ENCODE measurements at regions not wholly inside any gene's neighbourhood (a gene's known extent, or its start where the extent isn't known, plus 50 kb on each side); places are given as distances from the start of the nearest gene placed in this dataset.

DNA sequence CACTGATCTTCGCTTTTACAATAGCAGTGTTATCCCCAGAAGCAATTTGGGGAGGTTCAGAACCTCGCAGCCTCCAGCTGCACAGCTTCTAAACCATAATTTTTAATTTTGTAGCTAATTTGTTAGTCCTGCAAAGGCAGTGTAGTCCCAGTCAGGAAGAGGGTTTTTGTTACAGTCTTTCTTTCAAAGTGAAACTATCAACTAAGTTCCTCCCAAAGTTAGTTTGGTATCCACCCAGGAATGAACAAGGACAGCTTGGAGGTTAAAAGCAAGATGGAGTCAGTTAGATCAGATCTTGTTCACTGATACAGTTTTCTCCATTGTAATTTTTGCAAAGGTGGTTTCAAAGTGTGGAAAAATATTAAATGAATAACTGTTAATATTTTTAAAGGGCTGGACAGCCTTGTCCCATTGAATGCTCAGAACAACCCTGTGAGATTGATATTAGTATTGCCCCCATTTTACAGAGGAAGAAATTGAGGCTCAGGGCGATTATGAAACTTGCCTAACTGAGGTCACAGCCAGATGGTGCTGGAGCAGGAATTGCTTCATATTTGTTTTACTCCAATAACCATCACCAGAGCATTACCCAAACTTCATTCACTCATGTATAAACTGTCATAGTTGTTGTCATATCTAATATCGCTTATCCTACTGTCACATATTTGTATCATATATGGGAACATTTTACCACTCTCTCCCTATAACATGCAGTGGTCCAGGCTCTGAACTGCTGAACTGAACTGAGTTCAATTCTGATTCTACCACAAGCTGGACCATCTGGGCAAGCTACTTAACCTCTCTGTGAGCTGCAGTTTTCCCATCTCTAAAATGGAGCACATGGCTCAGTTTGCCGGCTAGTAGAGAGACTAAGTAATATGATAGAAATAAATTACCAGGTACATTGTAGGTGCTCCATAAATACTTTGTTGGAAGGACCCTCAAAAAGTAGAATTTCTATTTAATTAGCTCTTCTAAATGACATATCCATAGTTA is 213.8 kb downstream of the BCAS1 start:
- Histone ChIP-seq H2AFZ (ENCODE audit: low read length) (no peak overlapping the region), H3K14ac (ENCODE audit: insufficient read depth, low read length) (no peak overlapping the region), H3K79me2 (ENCODE audit: insufficient read depth, low read length) (no peaks in the 10 kb centered on the region), H4K91ac (ENCODE audit: insufficient read length, low read depth, low read length) (no peak overlapping the region), H3K56ac (ENCODE audit: insufficient read length, low read depth, low read length) (no peak overlapping the region), H3K9ac (ENCODE audit: extremely low read depth, insufficient read length, low read length) (no peak overlapping the region), H3K79me1 (ENCODE audit: insufficient read depth, low read depth, low read length, poor library complexity, severe bottlenecking) (no peaks in the 10 kb centered on the region), H3K4me2 (ENCODE audit: insufficient read depth, insufficient read length, low read length) (no peak overlapping the region), H2BK120ac (ENCODE audit: low read depth, low read length, poor library complexity, severe bottlenecking) (no peak overlapping the region), H3K27ac (ENCODE audit: insufficient read length, low read depth, low read length) (no peak overlapping the region), H4K8ac (replicated peaks; ENCODE audit: insufficient read length, low read depth, low read length) (no peak overlapping the region), H3K18ac (ENCODE audit: insufficient read length, low read depth, low read length) (no peak overlapping the region), H3K4me1 (ENCODE audit: insufficient read depth, low read length) (no peaks in the 10 kb centered on the region; the same call in 1 of the 2 replicates), H3K27me3 (ENCODE audit: insufficient read depth, low read length) (no peaks in the 10 kb centered on the region), H3K4ac (ENCODE audit: low read depth, low read length) (no peak overlapping the region), H4K20me1 (ENCODE audit: control insufficient read depth, insufficient read depth, insufficient read length) (no peaks in the 10 kb centered on the region), H3T11ph (ENCODE audit: low read length) (no peak overlapping the region), H2AK5ac (ENCODE audit: insufficient read length, low read length) (no peak overlapping the region), H4K5ac (ENCODE audit: insufficient read length, low read depth, low read length) (no peak overlapping the region), H2BK15ac (ENCODE audit: low read depth, low read length) (no peak overlapping the region), H3K23me2 (ENCODE audit: insufficient read length, low read depth, low read length, poor library complexity, severe bottlenecking) (no peaks in the 10 kb centered on the region), H2BK20ac (ENCODE audit: low read depth, low read length, poor library complexity, severe bottlenecking) (peak overlapping the region; percentile 60), H2BK5ac (ENCODE audit: insufficient read length, low read length) (no peak overlapping the region), H3K23ac (ENCODE audit: insufficient read length, low read depth, low read length) (no peak overlapping the region), H2BK12ac (ENCODE audit: insufficient read length, low read depth, low read length) (no peak overlapping the region), H3K9me3 (ENCODE audit: control insufficient read depth, low read depth, low read length) (no peaks in the 10 kb centered on the region)
- peaks cover 4% of the 10 kb centered on the region for H3K27me3 Mint-ChIP-seq (ENCODE audit: low read depth)
- WGBS (ENCODE audit: extremely low coverage, insufficient read length, low lambda C conversion rate), result no CpG with 5 or more reads among the region's 5 CpGs
- no peak for DNase-seq
- H3K4me3 Mint-ChIP-seq, result no peak overlapping the region
- peaks cover 22 to 33% of the 10 kb centered on the region in 2 experiments for H3K4me1 Mint-ChIP-seq
- peaks cover 5 to 12% (median 5%) of the 10 kb centered on the region in 3 experiments; a peak in 4 of 7 replicates for H3K36me3 Mint-ChIP-seq (ENCODE audit: insufficient read depth in 1 of 3, low read depth in 3 of 3)
- TF ChIP-seq, protein P1, sequence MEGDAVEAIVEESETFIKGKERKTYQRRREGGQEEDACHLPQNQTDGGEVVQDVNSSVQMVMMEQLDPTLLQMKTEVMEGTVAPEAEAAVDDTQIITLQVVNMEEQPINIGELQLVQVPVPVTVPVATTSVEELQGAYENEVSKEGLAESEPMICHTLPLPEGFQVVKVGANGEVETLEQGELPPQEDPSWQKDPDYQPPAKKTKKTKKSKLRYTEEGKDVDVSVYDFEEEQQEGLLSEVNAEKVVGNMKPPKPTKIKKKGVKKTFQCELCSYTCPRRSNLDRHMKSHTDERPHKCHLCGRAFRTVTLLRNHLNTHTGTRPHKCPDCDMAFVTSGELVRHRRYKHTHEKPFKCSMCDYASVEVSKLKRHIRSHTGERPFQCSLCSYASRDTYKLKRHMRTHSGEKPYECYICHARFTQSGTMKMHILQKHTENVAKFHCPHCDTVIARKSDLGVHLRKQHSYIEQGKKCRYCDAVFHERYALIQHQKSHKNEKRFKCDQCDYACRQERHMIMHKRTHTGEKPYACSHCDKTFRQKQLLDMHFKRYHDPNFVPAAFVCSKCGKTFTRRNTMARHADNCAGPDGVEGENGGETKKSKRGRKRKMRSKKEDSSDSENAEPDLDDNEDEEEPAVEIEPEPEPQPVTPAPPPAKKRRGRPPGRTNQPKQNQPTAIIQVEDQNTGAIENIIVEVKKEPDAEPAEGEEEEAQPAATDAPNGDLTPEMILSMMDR (conservative IDR thresholded peaks at IDR 0.05), result no peak
- peak overlapping the region in 1 of 3 experiments; percentile 83; a peak in 2 of 7 replicates for H3K27ac Mint-ChIP-seq
- H3K9me3 Mint-ChIP-seq, result peaks cover 9 to 10% of the 10 kb centered on the region in 2 experiments
